Embryonic facial prominence (tissue), 1 donor: ENCODE measurements at regions not wholly inside any gene's neighbourhood (a gene's known extent, or its start where the extent isn't known, plus 50 kb on each side); places are given as distances from the start of the nearest gene placed in this dataset.
"Not testable (repeated sequence)": the region's sequence is repeated elsewhere in the genome, so short reads cannot be mapped to it uniquely, and the experiment has no call there.

ENCODE experiments used
- DNase-seq: peaks from one replicate; pipeline ENCODE4 v3.0.0-alpha.2; 2016; ENCODE audit errors: extremely low spot score

GRCh38 chrX:40788698-40789097, 53.4 kb upstream of the MED14 start:
- not testable (repeated sequence) for DNase-seq

DNA sequence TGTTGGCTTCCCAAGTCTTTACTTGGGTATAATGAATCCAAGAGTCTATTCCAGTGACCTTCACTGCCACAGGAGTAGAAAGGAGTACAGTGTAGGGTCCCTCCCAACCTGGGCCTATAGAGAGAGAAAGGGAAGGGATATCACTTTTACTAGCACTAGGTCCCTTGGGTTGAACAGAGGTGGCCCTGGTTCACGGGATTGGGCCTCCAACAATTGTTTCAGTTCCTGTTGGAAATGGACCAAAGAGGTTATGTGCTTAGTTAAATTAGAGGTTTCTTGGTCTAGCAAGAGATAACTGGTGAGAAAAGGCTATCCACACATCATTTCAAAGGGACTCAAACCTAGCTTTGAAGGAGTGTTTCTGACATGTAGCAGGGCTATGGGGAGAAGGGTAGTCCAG, 57.1 kb upstream of the MED14 start:
- no peak for DNase-seq

DNA sequence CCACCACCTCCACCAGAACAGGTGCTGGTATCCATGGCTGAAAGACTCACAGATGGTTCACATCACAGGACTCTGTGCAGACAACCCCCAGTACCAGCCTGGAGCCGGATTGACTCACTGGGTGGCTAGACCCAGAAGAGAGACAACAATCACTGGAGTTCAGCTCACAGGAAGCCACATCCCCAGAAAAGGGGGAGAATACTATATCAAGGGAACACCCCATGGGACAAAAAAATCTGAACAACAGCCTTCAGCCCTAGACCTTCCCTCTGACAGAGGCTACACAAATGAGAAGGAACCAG, 59.4 kb upstream of the MED14 start:
- not testable (repeated sequence) for DNase-seq

- DNase-seq = not testable (repeated sequence)
Measured at GRCh38 chrX:40799745-40800144, 64.4 kb upstream of the MED14 start.

GRCh38 chrX:40805404-40805803, 70.1 kb upstream of the MED14 start:
- DNase-seq = no peak

DNA sequence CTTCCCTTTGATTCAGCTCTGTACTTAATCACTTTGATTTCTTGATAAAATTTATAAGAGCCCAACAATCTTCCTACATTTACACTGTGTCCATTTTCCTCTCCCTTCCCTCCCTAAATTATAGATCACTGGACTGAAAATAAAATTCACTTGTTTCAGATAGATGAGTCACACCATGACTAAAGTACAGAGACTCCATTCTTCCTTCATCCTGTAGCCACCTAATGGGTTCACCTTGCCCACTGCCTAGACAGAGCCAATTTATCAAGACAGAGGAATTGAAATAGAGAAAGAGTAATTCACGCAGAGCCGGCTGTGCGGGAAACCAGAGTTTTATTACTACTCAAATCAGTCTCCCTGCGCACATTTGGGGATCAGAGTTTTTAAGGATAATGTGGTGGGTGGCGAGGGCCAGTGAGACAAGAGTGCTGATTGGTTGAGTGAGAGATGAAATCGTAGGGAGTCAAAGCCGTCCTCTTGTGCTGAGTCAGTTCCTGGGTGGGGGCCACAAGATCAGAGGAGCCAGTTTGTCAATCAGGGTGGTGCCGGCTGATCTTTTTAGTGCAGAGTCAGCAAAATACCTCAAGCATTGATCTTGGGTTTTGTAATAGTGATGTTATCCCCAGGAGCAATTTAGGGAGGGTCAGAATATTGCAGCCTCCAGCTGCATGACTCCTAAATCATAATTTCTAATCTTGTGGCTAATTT, 71.3 kb upstream of the MED14 start:
- no peak for DNase-seq

GRCh38 chrX:40807384-40807783, 72.0 kb upstream of the MED14 start:
- DNase-seq = no peak

- DNase-seq = no peak
Measured at GRCh38 chrX:40808203-40808602, 72.9 kb upstream of the MED14 start.

- no peak for DNase-seq
Measured at GRCh38 chrX:40809210-40809609, 73.9 kb upstream of the MED14 start.

DNA sequence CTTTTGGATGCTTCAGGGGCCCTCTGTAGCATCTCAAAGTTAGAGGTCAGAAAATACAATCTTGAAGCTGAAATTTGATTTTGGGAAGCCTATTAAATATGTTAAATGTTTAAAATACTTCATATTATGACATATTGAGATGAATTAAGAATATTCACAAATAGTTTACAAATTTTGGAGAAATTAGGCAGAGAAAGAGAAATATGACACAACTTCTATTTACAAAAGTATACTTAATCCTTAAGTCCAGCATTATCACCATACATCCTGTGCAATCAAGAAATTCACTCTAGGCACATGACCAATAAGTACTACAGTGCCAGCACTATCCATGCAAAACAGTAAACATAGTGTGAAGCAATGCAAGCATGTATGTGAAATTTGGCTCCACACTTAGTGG, 79.7 kb upstream of the MED14 start:
- not testable (repeated sequence) for DNase-seq

DNA sequence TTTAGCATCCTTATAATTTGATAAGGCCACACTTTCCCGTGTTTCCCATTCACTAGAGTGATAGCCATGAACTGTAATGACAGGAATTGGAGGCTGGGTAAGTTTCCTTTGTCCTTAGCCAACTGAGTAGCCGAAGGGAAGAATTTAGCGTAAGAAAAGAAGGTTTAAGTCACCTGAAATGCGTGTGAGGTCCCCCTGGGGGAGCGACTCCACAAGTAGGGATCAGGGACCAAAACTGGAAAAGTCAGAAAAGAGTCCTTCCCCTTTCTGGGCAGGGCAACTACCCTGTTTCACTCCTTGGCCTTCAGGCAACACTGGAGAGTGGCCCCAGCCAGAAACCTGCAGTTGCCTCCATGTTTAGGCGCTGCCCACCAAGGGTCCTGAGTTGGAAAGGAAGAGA, 81.6 kb upstream of the MED14 start:
- DNase-seq = no peak

GRCh38 chrX:40818236-40818635, 82.9 kb upstream of the MED14 start:
- no peak for DNase-seq

GRCh38 chrX:40821780-40822179, 86.4 kb upstream of the MED14 start:
- no peak for DNase-seq

DNA sequence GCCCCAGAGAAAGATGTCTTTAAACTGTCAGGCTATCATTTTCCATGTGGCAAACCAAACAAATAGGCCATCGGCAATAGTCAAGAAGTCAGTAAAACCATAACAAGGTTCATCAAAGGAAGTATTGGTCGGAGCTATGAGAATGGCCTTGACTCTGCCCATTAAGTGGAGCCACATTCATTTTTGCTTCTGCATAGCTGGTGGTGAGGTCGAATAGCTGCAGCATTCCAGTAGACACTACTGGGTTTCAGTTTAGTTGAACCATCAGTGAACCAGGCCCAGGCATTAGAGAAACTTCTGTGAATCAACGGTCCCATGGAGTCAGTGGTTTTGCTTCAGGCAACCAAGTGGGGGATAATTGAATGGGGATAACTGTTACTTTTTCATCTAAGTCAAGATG, 92.0 kb upstream of the MED14 start:
- no peak for DNase-seq

- no peak for DNase-seq
Measured at GRCh38 chrX:40831750-40832149, 96.4 kb upstream of the MED14 start.

DNA sequence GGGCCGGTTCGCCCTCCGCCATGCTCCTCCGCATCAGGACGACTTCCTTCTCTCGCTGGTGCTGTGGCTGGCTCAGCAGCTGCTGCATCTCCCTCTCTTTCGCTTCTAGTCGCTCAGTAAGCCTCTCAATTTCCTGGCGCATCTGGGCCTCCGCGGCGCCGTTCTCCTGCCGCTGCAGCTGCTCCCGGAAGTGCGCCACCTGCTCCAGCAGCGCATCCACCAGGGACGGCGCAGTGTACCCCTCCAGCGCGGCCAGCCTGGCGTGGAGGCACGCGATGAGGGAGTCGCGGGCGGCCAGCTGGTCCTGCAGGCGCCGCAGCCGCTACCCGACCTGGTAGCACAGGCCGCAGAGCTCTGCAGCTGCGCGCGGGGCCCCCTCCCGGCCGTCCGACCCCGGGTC, 97.4 kb upstream of the MED14 start:
- DNase-seq = no peak

- no peak for DNase-seq
Measured at GRCh38 chrX:40834225-40834624, 98.9 kb upstream of the MED14 start.

DNA sequence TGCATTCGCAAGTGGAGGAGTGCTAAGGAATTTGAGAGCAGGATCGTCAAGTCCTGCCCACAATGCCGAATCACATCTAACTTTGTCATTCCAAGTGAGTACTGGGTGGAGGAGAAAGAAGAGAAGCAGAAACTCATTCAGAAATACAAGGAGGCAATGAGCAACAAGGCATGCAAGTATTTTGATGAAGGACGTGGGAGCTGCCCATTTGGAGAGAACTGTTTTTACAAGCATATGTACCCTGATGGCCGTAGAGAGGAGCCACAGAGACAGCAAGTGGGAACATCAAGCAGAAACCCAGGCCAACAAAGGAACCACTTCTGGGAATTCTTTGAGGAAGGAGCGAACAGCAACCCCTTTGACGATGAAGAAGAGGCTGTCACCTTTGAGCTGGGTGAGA, 100.2 kb upstream of the MED14 start:
- DNase-seq = no peak

GRCh38 chrX:40843643-40844042, 108.3 kb upstream of the MED14 start:
- no peak for DNase-seq

GRCh38 chrX:40844471-40844870, 109.1 kb upstream of the MED14 start:
- DNase-seq = no peak

- peak; percentile 28 for DNase-seq
Measured at GRCh38 chrX:40845331-40845911, 110.1 kb upstream of the MED14 start.

DNA sequence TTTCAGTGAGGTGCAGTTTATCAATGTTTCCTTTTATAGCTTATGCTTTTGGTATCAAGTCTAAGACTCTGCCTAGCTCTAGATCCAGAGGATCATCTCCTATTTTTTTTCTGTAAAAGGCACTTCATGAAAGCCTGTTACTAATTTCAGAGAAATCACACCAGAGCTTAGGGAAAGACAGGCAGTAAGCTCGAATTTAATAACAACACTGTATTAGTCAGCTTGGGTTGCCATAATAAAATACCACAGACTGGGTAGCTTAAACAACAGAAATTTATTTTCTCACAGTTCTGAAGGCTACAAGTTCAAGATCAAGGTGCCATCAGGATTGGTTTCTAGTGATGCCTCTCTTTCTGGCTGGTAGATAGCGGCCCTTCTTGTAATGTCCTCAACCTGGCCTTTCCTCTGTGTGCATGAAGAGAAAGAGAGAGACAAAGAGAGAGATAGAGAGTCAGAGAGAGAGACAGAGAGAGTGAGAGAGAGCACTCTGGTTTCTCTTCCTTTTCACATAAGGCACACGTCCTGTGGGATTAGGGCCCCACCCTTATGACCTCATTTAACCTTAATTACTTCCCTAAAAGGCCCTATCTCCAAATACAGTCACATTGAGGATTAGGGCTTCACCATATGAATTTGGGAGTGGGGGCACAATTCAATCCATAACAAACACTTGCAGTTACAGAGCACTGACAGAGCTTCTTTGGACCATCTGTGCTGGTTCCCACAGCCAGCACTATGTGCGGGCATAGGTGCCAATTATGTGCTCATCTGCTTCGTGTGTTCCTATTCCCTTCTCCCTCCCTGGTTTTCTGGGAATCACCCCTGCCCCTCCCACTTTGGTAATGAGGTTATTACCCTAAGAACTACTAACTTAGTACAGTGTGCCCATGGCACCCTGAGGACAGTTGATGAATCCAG, 114.8 kb upstream of the MED14 start:
- DNase-seq = no peak

GRCh38 chrX:40852586-40852985, 117.2 kb upstream of the MED14 start:
- no peak for DNase-seq
